Vagina (tissue), 2 donors: ENCODE measurements at regions not wholly inside any gene's neighbourhood (a gene's known extent, or its start where the extent isn't known, plus 50 kb on each side); places are given as distances from the start of the nearest gene placed in this dataset.

Source experiments
- POLR2A ChIP-seq, 2 donors: fragments of 450-650 bp; IDR thresholded peaks; one replicate each; pipeline ENCODE4 v1.6.1; 2017; ENCODE audit warnings: antibody characterized with exemption in 2 of 2, mild to moderate bottlenecking in 2 of 2, moderate library complexity in 2 of 2
- POLR2AphosphoS5 ChIP-seq, 2 donors: sonication (generic); formaldehyde crosslinking; IDR thresholded peaks; one replicate each; pipeline ENCODE4 v1.9.0; 2017; ENCODE audit warnings: antibody characterized with exemption in 2 of 2, mild to moderate bottlenecking in 2 of 2, low read depth in 1 of 2; ENCODE audit not compliant: insufficient read depth in 1 of 2
- TF ChIP-seq, protein P1 (sequence below), 3 experiments: fragments of 450-650 bp in 2 of 3; fragments of 200-600 bp in 1 of 3; sonication (generic) in 1 of 3; IDR thresholded peaks; one replicate each; pipeline ENCODE4 v1.5.1; 2017 to 2019; ENCODE audit warnings: antibody characterized with exemption in 3 of 3, mild to moderate bottlenecking in 2 of 3, moderate library complexity in 2 of 3

DNA sequence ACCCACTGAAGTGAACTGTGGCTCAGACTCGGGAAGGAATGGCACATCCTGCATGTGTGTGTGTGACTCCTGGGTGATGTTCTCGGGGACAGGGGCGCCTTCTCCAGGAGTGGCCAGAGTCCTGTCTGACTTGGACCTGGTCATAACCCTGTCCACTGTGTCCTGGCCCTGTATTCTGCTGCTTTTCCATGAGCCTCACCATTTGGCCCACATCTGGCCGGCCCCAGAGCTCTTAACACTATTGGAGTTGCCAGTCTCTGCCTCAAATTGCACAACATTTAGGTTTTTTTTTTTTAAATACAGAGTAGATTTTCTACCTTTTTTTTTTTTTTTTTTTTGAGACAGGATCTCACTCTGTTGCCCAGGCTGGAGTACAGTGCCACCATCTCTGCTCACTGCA lies 278.3 kb upstream of the TUT7 start:
- TF ChIP-seq, protein P1, sequence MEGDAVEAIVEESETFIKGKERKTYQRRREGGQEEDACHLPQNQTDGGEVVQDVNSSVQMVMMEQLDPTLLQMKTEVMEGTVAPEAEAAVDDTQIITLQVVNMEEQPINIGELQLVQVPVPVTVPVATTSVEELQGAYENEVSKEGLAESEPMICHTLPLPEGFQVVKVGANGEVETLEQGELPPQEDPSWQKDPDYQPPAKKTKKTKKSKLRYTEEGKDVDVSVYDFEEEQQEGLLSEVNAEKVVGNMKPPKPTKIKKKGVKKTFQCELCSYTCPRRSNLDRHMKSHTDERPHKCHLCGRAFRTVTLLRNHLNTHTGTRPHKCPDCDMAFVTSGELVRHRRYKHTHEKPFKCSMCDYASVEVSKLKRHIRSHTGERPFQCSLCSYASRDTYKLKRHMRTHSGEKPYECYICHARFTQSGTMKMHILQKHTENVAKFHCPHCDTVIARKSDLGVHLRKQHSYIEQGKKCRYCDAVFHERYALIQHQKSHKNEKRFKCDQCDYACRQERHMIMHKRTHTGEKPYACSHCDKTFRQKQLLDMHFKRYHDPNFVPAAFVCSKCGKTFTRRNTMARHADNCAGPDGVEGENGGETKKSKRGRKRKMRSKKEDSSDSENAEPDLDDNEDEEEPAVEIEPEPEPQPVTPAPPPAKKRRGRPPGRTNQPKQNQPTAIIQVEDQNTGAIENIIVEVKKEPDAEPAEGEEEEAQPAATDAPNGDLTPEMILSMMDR (IDR thresholded peaks at IDR 0.05): no peak
- TF ChIP-seq POLR2AphosphoS5 (IDR thresholded peaks at IDR 0.05; ENCODE audit: insufficient read depth in 1 of 2, low read depth in 1 of 2) (no peak), POLR2A (IDR thresholded peaks at IDR 0.05) (no peak)
